ENCODE measurements at regions not wholly inside any gene's neighbourhood (a gene's known extent, or its start where the extent isn't known, plus 50 kb on each side); places are given as distances from the start of the nearest gene placed in this dataset.
"Not testable (repeated sequence)": the region's sequence is repeated elsewhere in the genome, so short reads cannot be mapped to it uniquely, and the experiment has no call there.

- no peak for DNase-seq
Observed at GRCh38 chr15:68482246-68482645, 50.3 kb upstream of the ITGA11 start.

- no peak for DNase-seq
Observed at GRCh38 chr15:68483165-68483564, 51.2 kb upstream of the ITGA11 start.

- no peak for DNase-seq
Observed at GRCh38 chr15:68484220-68484619, 52.3 kb upstream of the ITGA11 start.

GRCh38 chr15:68484696-68485400, 52.9 kb upstream of the ITGA11 start:
- peak; percentile 95 for DNase-seq

- DNase-seq: no peak
Observed at GRCh38 chr15:68485721-68486360, 53.9 kb upstream of the ITGA11 start.

- peak; percentile 47 for DNase-seq
Observed at GRCh38 chr15:68487087-68487843, 55.3 kb upstream of the ITGA11 start.

GRCh38 chr15:68488290-68488689, 56.3 kb upstream of the ITGA11 start:
- DNase-seq: no peak

- DNase-seq: peak; percentile 78
Observed at GRCh38 chr15:68488966-68489365, 57.0 kb upstream of the ITGA11 start.

GRCh38 chr15:68489421-68489820, 57.5 kb upstream of the ITGA11 start:
- DNase-seq: peak; percentile 77

GRCh38 chr15:68491415-68492106, 59.6 kb upstream of the ITGA11 start:
- DNase-seq: no peak

GRCh38 chr15:68492855-68493254, 60.9 kb upstream of the ITGA11 start:
- DNase-seq: peak; percentile 69

- DNase-seq: no peak
Observed at GRCh38 chr15:68493629-68494028, 61.7 kb upstream of the ITGA11 start.

- DNase-seq: no peak
Observed at GRCh38 chr15:68494573-68495110, 62.7 kb upstream of the ITGA11 start.

GRCh38 chr15:68495221-68495950, 63.4 kb upstream of the ITGA11 start:
- no peak for DNase-seq

- no peak for DNase-seq
Observed at GRCh38 chr15:68495981-68496705, 64.2 kb upstream of the ITGA11 start.

- DNase-seq: not testable (repeated sequence)
Observed at GRCh38 chr15:68496751-68497150, 64.8 kb upstream of the ITGA11 start.

- peak; percentile 76 for DNase-seq
Observed at GRCh38 chr15:68497206-68497910, 65.4 kb upstream of the ITGA11 start.

- no peak for DNase-seq
Observed at GRCh38 chr15:68498076-68498475, 66.1 kb upstream of the ITGA11 start.

- DNase-seq: peak; percentile 58
Observed at GRCh38 chr15:68499620-68500312, 67.8 kb upstream of the ITGA11 start.
